ENCODE measurements at regions not wholly inside any gene's neighbourhood (a gene's known extent, or its start where the extent isn't known, plus 50 kb on each side); places are given as distances from the start of the nearest gene placed in this dataset.

- no peak for DNase-seq
Observed at GRCh38 chr9:113790093-113790492, 86.0 kb upstream of the ZNF618 start.

GRCh38 chr9:113793558-113793957 is 82.6 kb upstream of the ZNF618 start:
- no peak for DNase-seq

GRCh38 chr9:113794721-113795120 is 81.4 kb upstream of the ZNF618 start:
- DNase-seq, result no peak

GRCh38 chr9:113795811-113796392 is 80.2 kb upstream of the ZNF618 start:
- no peak for DNase-seq

- no peak for DNase-seq
Observed at GRCh38 chr9:113796646-113797426, 79.3 kb upstream of the ZNF618 start.

- no peak for DNase-seq
Observed at GRCh38 chr9:113798062-113799030, 77.8 kb upstream of the ZNF618 start.

- DNase-seq, result no peak
Observed at GRCh38 chr9:113800276-113800675, 75.8 kb upstream of the ZNF618 start.

GRCh38 chr9:113803811-113804589 is 72.1 kb upstream of the ZNF618 start:
- DNase-seq, result no peak

- DNase-seq, result no peak
Observed at GRCh38 chr9:113805486-113806132, 70.5 kb upstream of the ZNF618 start.

GRCh38 chr9:113807173-113808061 is 68.7 kb upstream of the ZNF618 start:
- DNase-seq, result peak; percentile 13

GRCh38 chr9:113808391-113809358 is 67.4 kb upstream of the ZNF618 start:
- no peak for DNase-seq

- no peak for DNase-seq
Observed at GRCh38 chr9:113817171-113817570, 58.9 kb upstream of the ZNF618 start.

GRCh38 chr9:113818391-113818790 is 57.7 kb upstream of the ZNF618 start:
- no peak for DNase-seq

- no peak for DNase-seq
Observed at GRCh38 chr9:113822315-113822714, 53.8 kb upstream of the ZNF618 start.

- no peak for DNase-seq
Observed at GRCh38 chr9:113823421-113823820, 52.7 kb upstream of the ZNF618 start.
